NB4 (cell line): ENCODE measurements at regions not wholly inside any gene's neighbourhood (a gene's known extent, or its start where the extent isn't known, plus 50 kb on each side); places are given as distances from the start of the nearest gene placed in this dataset.

Experiments used
- POLR2A ChIP-seq: IDR thresholded peaks from 2 replicates; pipeline ENCODE4 v1.6.1; 2011; ENCODE audit warnings: mild to moderate bottlenecking; ENCODE audit not compliant: insufficient read length; ENCODE audit errors: extremely low read depth
- TF ChIP-seq, protein P1 (sequence below): IDR thresholded peaks from 2 replicates; pipeline ENCODE4 v1.6.1; 2011; ENCODE audit warnings: low read depth, low read length
- TF ChIP-seq, protein P2 (sequence below): IDR thresholded peaks from one replicate; pipeline ENCODE4 v1.5.1; 2012; ENCODE audit warnings: low read depth, low read length

DNA sequence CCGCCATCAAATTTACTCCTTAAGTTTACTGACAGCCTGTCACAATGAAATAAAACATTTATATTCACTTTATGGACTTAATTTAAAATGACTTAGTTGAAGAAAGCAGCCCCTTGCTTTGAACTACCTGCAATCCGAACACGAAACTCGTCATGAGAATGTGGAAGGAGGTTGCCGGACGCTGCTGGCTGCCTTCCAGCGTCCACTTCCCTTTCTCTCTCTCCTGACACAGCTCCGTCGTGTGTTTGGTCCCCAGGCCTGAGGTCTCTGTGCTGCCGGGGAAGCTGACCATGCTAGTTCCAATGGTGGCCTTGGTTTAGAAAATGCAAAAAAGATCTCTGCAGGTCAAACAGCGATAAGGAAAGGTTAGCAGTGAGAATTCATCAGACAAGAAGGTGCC is 519.7 kb downstream of the CDH26 start:
- TF ChIP-seq, protein P1, sequence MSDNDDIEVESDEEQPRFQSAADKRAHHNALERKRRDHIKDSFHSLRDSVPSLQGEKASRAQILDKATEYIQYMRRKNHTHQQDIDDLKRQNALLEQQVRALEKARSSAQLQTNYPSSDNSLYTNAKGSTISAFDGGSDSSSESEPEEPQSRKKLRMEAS, result no peak
- TF ChIP-seq, protein P2, sequence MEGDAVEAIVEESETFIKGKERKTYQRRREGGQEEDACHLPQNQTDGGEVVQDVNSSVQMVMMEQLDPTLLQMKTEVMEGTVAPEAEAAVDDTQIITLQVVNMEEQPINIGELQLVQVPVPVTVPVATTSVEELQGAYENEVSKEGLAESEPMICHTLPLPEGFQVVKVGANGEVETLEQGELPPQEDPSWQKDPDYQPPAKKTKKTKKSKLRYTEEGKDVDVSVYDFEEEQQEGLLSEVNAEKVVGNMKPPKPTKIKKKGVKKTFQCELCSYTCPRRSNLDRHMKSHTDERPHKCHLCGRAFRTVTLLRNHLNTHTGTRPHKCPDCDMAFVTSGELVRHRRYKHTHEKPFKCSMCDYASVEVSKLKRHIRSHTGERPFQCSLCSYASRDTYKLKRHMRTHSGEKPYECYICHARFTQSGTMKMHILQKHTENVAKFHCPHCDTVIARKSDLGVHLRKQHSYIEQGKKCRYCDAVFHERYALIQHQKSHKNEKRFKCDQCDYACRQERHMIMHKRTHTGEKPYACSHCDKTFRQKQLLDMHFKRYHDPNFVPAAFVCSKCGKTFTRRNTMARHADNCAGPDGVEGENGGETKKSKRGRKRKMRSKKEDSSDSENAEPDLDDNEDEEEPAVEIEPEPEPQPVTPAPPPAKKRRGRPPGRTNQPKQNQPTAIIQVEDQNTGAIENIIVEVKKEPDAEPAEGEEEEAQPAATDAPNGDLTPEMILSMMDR, result no peak
- TF ChIP-seq POLR2A, result no peak
